ENCODE measurements at regions not wholly inside any gene's neighbourhood (a gene's known extent, or its start where the extent isn't known, plus 50 kb on each side); places are given as distances from the start of the nearest gene placed in this dataset.
"Not testable (repeated sequence)": the region's sequence is repeated elsewhere in the genome, so short reads cannot be mapped to it uniquely, and the experiment has no call there.

- no peak for DNase-seq (ENCODE audit: low read depth)
- no peak overlapping the region for H3K4me3 ChIP-seq (ENCODE audit: low read length)
- TF ChIP-seq CTCF (conservative IDR thresholded peaks at IDR 0.05; ENCODE audit: low read length), result no peak
Measured at GRCh38 chr14:40028991-40029390, 596.8 kb upstream of the FBXO33 start.

- no peak for TF ChIP-seq CTCF (conservative IDR thresholded peaks at IDR 0.05; ENCODE audit: low read length)
- no peak for DNase-seq (ENCODE audit: low read depth)
- no peak overlapping the region for H3K4me3 ChIP-seq (ENCODE audit: low read length)
Measured at GRCh38 chr14:40025101-40025500, 592.9 kb upstream of the FBXO33 start.

- no peak for TF ChIP-seq CTCF (conservative IDR thresholded peaks at IDR 0.05; ENCODE audit: low read length)
- H3K4me3 ChIP-seq (ENCODE audit: low read length), result no peak overlapping the region
Measured at GRCh38 chr14:40010961-40011360, 578.7 kb upstream of the FBXO33 start.

GRCh38 chr14:40009771-40010170, 577.5 kb upstream of the FBXO33 start:
- no peak overlapping the region for H3K4me3 ChIP-seq (ENCODE audit: low read length)
- no peak for DNase-seq (ENCODE audit: low read depth)
- no peak for TF ChIP-seq CTCF (conservative IDR thresholded peaks at IDR 0.05; ENCODE audit: low read length)

More at GRCh38 chr14:40010961-40011360, 578.7 kb upstream of the FBXO33 start:
- DNase-seq (ENCODE audit: low read depth), result no peak

GRCh38 chr14:40008345-40008744, 576.1 kb upstream of the FBXO33 start:
- not testable (repeated sequence) for DNase-seq (ENCODE audit: low read depth); H3K4me3 ChIP-seq (ENCODE audit: low read length)

GRCh38 chr14:40004871-40005500, 572.8 kb upstream of the FBXO33 start:
- TF ChIP-seq CTCF (conservative IDR thresholded peaks at IDR 0.05; ENCODE audit: low read length), result no peak
- H3K4me3 ChIP-seq (ENCODE audit: low read length), result no peak overlapping the region
- DNase-seq (ENCODE audit: low read depth), result no peak

GRCh38 chr14:40003773-40004172, 571.5 kb upstream of the FBXO33 start:
- no peak overlapping the region for H3K4me3 ChIP-seq (ENCODE audit: low read length)
- DNase-seq (ENCODE audit: low read depth), result no peak
- TF ChIP-seq CTCF (conservative IDR thresholded peaks at IDR 0.05; ENCODE audit: low read length), result no peak

GRCh38 chr14:39998854-39999253, 566.6 kb upstream of the FBXO33 start:
- no peak overlapping the region for H3K4me3 ChIP-seq (ENCODE audit: low read length)
- TF ChIP-seq CTCF (conservative IDR thresholded peaks at IDR 0.05; ENCODE audit: low read length), result no peak
- no peak for DNase-seq (ENCODE audit: low read depth)

All from AG10803 (cell line).